KMS-11 (cell line): ENCODE measurements at regions not wholly inside any gene's neighbourhood (a gene's known extent, or its start where the extent isn't known, plus 50 kb on each side); places are given as distances from the start of the nearest gene placed in this dataset.

ENCODE experiments used
- H2AFZ ChIP-seq: fragments of 200-600 bp; sonication (generic); 2 replicates; pipeline ENCODE4 v1.6.1; 2016; ENCODE audit warnings: antibody characterized with exemption, mixed run types, low read depth
- H3K27ac ChIP-seq: fragments of 200-600 bp; sonication (generic); 2 replicates; pipeline ENCODE4 v1.6.1; 2016; ENCODE audit warnings: mild to moderate bottlenecking, mixed run types
- H3K27me3 ChIP-seq: fragments of 200-600 bp; sonication (generic); 2 replicates; pipeline ENCODE4 v1.6.1; 2017; ENCODE audit warnings: mild to moderate bottlenecking, low read depth, mixed run types, moderate library complexity; ENCODE audit not compliant: insufficient read depth
- H3K36me3 ChIP-seq: fragments of 200-600 bp; sonication (generic); 2 replicates; pipeline ENCODE4 v1.6.1; 2017; ENCODE audit warnings: mild to moderate bottlenecking, mixed run types; ENCODE audit not compliant: insufficient read depth
- H3K4me1 ChIP-seq: fragments of 200-600 bp; sonication (generic); 2 replicates; pipeline ENCODE4 v1.6.1; 2016; ENCODE audit warnings: mild to moderate bottlenecking, low read depth, mixed run types; ENCODE audit not compliant: poor library complexity, severe bottlenecking
- H3K4me2 ChIP-seq: fragments of 200-600 bp; sonication (generic); 2 replicates; pipeline ENCODE4 v1.7.0; 2016; ENCODE audit warnings: mild to moderate bottlenecking, mixed run types
- H3K4me3 ChIP-seq: fragments of 200-600 bp; sonication (generic); IDR thresholded peaks from 2 replicates; pipeline ENCODE4 v1.6.1; 2017; ENCODE audit warnings: low read depth, low read length, mixed read lengths; ENCODE audit not compliant: insufficient read depth
- H3K79me2 ChIP-seq: fragments of 200-600 bp; sonication (generic); 2 replicates; pipeline ENCODE4 v1.6.1; 2016; ENCODE audit warnings: low read depth, mixed run types; ENCODE audit not compliant: insufficient read depth
- H3K9ac ChIP-seq: fragments of 200-600 bp; sonication (generic); 2 replicates; pipeline ENCODE4 v1.6.1; 2016; ENCODE audit warnings: mild to moderate bottlenecking, mixed run types
- H4K20me1 ChIP-seq: fragments of 200-600 bp; sonication (generic); 2 replicates; pipeline ENCODE4 v1.6.1; 2016; ENCODE audit warnings: mild to moderate bottlenecking, mixed run types; ENCODE audit not compliant: insufficient read depth
- TF ChIP-seq, protein P1 (sequence below): fragments of 200-600 bp; sonication (generic); conservative IDR thresholded peaks from 2 replicates; pipeline ENCODE4 v1.6.1; 2017; ENCODE audit warnings: low read depth, mild to moderate bottlenecking, antibody characterized with exemption, low read length, moderate library complexity, mixed read lengths

DNA sequence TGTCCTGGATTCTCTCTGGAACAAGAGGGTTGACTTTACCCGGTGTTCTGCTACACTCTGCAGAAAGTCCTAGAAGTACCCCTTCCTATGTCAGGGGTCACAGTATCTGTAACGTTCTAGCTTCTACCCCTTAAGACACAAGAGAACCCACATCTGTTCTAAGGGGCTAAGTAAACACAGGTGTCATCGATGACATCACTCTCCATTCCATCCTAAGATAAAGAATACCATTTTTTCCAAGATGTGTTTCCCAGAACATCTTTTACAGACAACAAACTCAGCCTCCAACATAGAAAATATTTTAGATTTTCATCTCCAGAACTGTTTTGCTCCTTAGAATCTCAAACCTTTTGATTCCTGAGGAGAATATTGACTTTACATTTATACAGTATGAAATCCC, 239.1 kb downstream of the TRIB2 start:
- H3K36me3 ChIP-seq: no peaks in the 10 kb centered on the region
- no peaks in the 10 kb centered on the region for H3K27me3 ChIP-seq
- no peak overlapping the region for H3K27ac ChIP-seq
- H3K4me3 ChIP-seq: no peak overlapping the region
- H3K79me2 ChIP-seq: no peaks in the 10 kb centered on the region
- H4K20me1 ChIP-seq: no peaks in the 10 kb centered on the region
- TF ChIP-seq, protein P1, sequence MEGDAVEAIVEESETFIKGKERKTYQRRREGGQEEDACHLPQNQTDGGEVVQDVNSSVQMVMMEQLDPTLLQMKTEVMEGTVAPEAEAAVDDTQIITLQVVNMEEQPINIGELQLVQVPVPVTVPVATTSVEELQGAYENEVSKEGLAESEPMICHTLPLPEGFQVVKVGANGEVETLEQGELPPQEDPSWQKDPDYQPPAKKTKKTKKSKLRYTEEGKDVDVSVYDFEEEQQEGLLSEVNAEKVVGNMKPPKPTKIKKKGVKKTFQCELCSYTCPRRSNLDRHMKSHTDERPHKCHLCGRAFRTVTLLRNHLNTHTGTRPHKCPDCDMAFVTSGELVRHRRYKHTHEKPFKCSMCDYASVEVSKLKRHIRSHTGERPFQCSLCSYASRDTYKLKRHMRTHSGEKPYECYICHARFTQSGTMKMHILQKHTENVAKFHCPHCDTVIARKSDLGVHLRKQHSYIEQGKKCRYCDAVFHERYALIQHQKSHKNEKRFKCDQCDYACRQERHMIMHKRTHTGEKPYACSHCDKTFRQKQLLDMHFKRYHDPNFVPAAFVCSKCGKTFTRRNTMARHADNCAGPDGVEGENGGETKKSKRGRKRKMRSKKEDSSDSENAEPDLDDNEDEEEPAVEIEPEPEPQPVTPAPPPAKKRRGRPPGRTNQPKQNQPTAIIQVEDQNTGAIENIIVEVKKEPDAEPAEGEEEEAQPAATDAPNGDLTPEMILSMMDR: no peak
- H3K9ac ChIP-seq: no peak overlapping the region
- no peak overlapping the region for H3K4me2 ChIP-seq
- no peak overlapping the region for H2AFZ ChIP-seq
- no peaks in the 10 kb centered on the region for H3K4me1 ChIP-seq

DNA sequence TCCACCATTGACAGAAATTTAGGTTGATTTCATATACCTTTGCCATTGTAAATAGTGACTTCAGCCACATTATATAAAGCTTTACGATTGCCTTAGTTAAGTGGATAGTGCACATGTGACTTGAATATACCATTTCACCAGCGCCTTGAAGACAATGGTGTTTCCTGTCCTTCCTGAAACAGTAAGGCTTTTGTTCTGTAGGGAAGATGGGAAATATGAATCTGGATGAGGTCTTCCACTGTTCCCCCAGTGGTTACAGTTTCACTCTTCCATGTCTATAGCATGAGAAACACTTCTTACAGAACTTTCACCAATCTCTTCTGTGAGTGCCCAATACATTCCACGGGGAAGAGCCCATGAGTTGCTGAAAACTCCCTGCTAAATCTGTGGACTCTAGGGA, 240.5 kb downstream of the TRIB2 start:
- no peak overlapping the region for H3K27ac ChIP-seq

DNA sequence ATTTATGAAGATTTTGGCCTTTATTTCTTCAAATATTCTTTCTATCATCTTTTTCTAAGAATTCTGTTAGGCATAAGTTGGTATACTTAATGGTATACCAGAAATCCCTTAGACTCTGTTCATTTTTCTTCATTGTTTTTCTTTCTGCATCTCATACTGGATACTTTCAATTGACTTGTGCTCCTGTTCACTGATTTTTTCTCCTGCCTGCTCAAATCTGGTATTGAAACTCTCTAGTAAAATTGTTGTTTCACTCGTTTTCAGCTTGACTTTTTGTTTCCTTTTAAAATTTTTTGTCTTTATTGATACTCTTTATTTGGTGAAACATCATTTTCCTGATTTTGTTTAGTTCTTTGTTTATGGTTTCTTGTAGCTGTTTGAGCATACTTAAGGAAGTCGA, 243.2 kb downstream of the TRIB2 start:
- Histone ChIP-seq H3K79me2 (no peaks in the 10 kb centered on the region), H4K20me1 (no peaks in the 10 kb centered on the region), H3K4me3 (no peak overlapping the region), H3K4me1 (no peaks in the 10 kb centered on the region), H3K36me3 (no peaks in the 10 kb centered on the region), H3K9ac (no peak overlapping the region), H3K27me3 (no peaks in the 10 kb centered on the region), H3K27ac (no peak overlapping the region), H3K4me2 (no peak overlapping the region), H2AFZ (no peak overlapping the region)
- TF ChIP-seq, protein P1: no peak

More for the DNA sequence above, 240.5 kb downstream of the TRIB2 start:
- H4K20me1 ChIP-seq: no peaks in the 10 kb centered on the region
- no peak overlapping the region for H3K4me2 ChIP-seq
- no peak overlapping the region for H2AFZ ChIP-seq
- H3K36me3 ChIP-seq: no peaks in the 10 kb centered on the region
- H3K9ac ChIP-seq: no peak overlapping the region
- no peaks in the 10 kb centered on the region for H3K79me2 ChIP-seq
- no peaks in the 10 kb centered on the region for H3K4me1 ChIP-seq
- H3K4me3 ChIP-seq: no peak overlapping the region
- H3K27me3 ChIP-seq: no peaks in the 10 kb centered on the region
- TF ChIP-seq, protein P1: no peak

- Histone ChIP-seq H3K27ac (no peak overlapping the region), H3K36me3 (no peaks in the 10 kb centered on the region), H3K4me1 (no peaks in the 10 kb centered on the region), H2AFZ (no peak overlapping the region), H3K27me3 (no peaks in the 10 kb centered on the region), H3K9ac (no peak overlapping the region), H4K20me1 (no peaks in the 10 kb centered on the region), H3K79me2 (no peaks in the 10 kb centered on the region), H3K4me3 (no peak overlapping the region), H3K4me2 (no peak overlapping the region)
- TF ChIP-seq, protein P1: no peak
Observed at GRCh38 chr2:12960671-12961070, 243.9 kb downstream of the TRIB2 start.
